HepG2 (cell line): ENCODE measurements at regions not wholly inside any gene's neighbourhood (a gene's known extent, or its start where the extent isn't known, plus 50 kb on each side); places are given as distances from the start of the nearest gene placed in this dataset.

ENCODE experiments used
- CTCF ChIP-seq: sonication (generic); formaldehyde crosslinking; IDR thresholded peaks from 2 replicates; pipeline ENCODE4 v1.5.0; 2020; ENCODE audit warnings: mild to moderate bottlenecking, missing genetic modification reagents, moderate library complexity
- NR2C2 ChIP-seq: sonication (generic); formaldehyde crosslinking; IDR thresholded peaks from 2 replicates; pipeline ENCODE4 v1.4.0; 2020; ENCODE audit warnings: missing genetic modification reagents, mild to moderate bottlenecking, moderate library complexity, borderline replicate concordance
- ZNF160 ChIP-seq: sonication (generic); formaldehyde crosslinking; IDR thresholded peaks from 2 replicates; pipeline ENCODE4 v1.8.0; 2022; ENCODE audit warnings: mild to moderate bottlenecking, inconsistent platforms, missing genetic modification reagents
- ZNF224 ChIP-seq: sonication (generic); formaldehyde crosslinking; IDR thresholded peaks from 2 replicates; pipeline ENCODE4 v1.5.0; 2020; ENCODE audit warnings: mild to moderate bottlenecking, missing genetic modification reagents
- ZNF777 ChIP-seq: sonication (generic); formaldehyde crosslinking; IDR thresholded peaks from 2 replicates; pipeline ENCODE4 v1.4.0; 2020; ENCODE audit warnings: missing genetic modification reagents

GRCh38 chr2:196335221-196335634, 163.8 kb upstream of the STK17B start:
- no peak for TF ChIP-seq ZNF160
- TF ChIP-seq ZNF224 (CRISPR knock-in tag), result no peak
- no peak for TF ChIP-seq NR2C2 (CRISPR knock-in tag)
- no peak for TF ChIP-seq CTCF (CRISPR knock-in tag)
- TF ChIP-seq ZNF777 (CRISPR knock-in tag), result no peak
